RWPE1 (cell line): ENCODE measurements at regions not wholly inside any gene's neighbourhood (a gene's known extent, or its start where the extent isn't known, plus 50 kb on each side); places are given as distances from the start of the nearest gene placed in this dataset.

Experiments used
- CTCF ChIA-PET: fragments of 350-600 bp; sonication (Branson Sonifier 250); formaldehyde crosslinking; extraction: SDS; loops from one replicate; lab custom pipeline; 2021; lab: Yijun Ruan, JAX
- POLR2A ChIA-PET: fragments of 400-600 bp; formaldehyde crosslinking; extraction: SDS; loops from one replicate; lab custom pipeline; 2020; ENCODE audit warnings: antibody characterized with exemption; ENCODE audit not compliant: low non-redundant PET; lab: Yijun Ruan, JAX
- DNase-seq: peaks from one replicate; pipeline ENCODE4 v3.0.0; 2012; ENCODE audit warnings: low spot score
- H3K27ac ChIP-seq: fragments of 450-650 bp; 2 replicates; pipeline ENCODE4 v1.5.1; 2017
- CTCF ChIP-seq: fragments of 450-650 bp; conservative IDR thresholded peaks from 2 replicates; pipeline ENCODE4 v1.5.1; 2017; ENCODE audit warnings: low read depth, mild to moderate bottlenecking

GRCh38 chr18:78849458-78849857 lies 130.2 kb upstream of the SALL3 start:
- POLR2A ChIA-PET, result no interaction called here
- H3K27ac ChIP-seq, result no peak overlapping the region
- CTCF ChIA-PET, result interaction anchor here (0.6 to 0.7 kb wide), 2 partner anchors 146 to 956 kb away, joined by 3 read pairs; no protein-coding TSS in a partner anchor
- TF ChIP-seq CTCF, result no peak
- no peak for DNase-seq

GRCh38 chr18:78853341-78853740 lies 126.3 kb upstream of the SALL3 start:
- DNase-seq, result no peak
- H3K27ac ChIP-seq, result no peak overlapping the region
- ChIA-PET POLR2A (no interaction called here), CTCF (no interaction called here)
- TF ChIP-seq CTCF, result no peak

- CTCF ChIA-PET, result no interaction called here
- H3K27ac ChIP-seq, result no peak overlapping the region
- TF ChIP-seq CTCF, result no peak
- POLR2A ChIA-PET, result no interaction called here
- DNase-seq, result no peak
Observed at GRCh38 chr18:78855188-78855587, 124.4 kb upstream of the SALL3 start.

- no peak for TF ChIP-seq CTCF
- ChIA-PET POLR2A (no interaction called here), CTCF (interaction anchor here (0.7 kb wide), 1 partner anchor 462 kb away, joined by 3 read pairs; no protein-coding TSS in a partner anchor)
- no peak overlapping the region for H3K27ac ChIP-seq
- DNase-seq, result no peak
Observed at GRCh38 chr18:78856569-78857313, 122.9 kb upstream of the SALL3 start.

- no peak overlapping the region for H3K27ac ChIP-seq
- DNase-seq, result no peak
- TF ChIP-seq CTCF, result no peak
- ChIA-PET POLR2A (no interaction called here), CTCF (interaction anchor here (0.6 to 0.7 kb wide), 3 partner anchors 84 to 463 kb away, joined by 3 to 4 read pairs (median 4); no protein-coding TSS in a partner anchor)
Observed at GRCh38 chr18:78857314-78858150, 122.1 kb upstream of the SALL3 start.

- POLR2A ChIA-PET, result no interaction called here
- DNase-seq, result no peak
- CTCF ChIA-PET, result no interaction called here
- TF ChIP-seq CTCF, result no peak
- H3K27ac ChIP-seq, result no peak overlapping the region
Observed at GRCh38 chr18:78859686-78860085, 119.9 kb upstream of the SALL3 start.
